OCI-LY3 (cell line): ENCODE measurements at regions not wholly inside any gene's neighbourhood (a gene's known extent, or its start where the extent isn't known, plus 50 kb on each side); places are given as distances from the start of the nearest gene placed in this dataset.

Source experiments
- EZH2phosphoT487 ChIP-seq: fragments of 200-600 bp; shearing (Covaris generic); IDR thresholded peaks from 2 replicates; pipeline ENCODE4 v1.6.1; 2018; ENCODE audit warnings: antibody characterized with exemption, mixed run types, low read depth
- TF ChIP-seq, protein P1 (sequence below): fragments of 200-600, 300-600 bp; sonication (generic); IDR thresholded peaks from 2 replicates; pipeline ENCODE4 v1.5.1; 2014; ENCODE audit warnings: antibody characterized with exemption, low read length, low read depth

DNA sequence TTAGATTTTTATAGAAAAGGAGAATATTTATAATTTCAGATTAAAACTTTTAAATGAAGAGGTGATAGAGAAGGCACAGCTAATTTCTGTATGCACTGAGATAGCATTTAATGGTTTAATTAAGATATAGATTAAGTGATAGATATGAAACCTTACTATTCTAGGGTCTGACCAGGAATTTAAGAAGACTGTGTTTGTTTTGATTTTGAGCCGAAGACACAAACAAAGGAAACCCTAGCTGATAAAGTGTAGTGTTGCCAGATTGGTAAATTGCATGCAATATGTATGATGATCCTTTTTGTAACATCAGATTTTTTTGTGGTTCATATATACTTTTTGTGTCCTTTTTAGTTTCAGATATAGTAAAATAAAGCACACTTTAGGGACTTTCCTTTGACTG, 141.8 kb downstream of the ZPLD1 start:
- TF ChIP-seq, protein P1, sequence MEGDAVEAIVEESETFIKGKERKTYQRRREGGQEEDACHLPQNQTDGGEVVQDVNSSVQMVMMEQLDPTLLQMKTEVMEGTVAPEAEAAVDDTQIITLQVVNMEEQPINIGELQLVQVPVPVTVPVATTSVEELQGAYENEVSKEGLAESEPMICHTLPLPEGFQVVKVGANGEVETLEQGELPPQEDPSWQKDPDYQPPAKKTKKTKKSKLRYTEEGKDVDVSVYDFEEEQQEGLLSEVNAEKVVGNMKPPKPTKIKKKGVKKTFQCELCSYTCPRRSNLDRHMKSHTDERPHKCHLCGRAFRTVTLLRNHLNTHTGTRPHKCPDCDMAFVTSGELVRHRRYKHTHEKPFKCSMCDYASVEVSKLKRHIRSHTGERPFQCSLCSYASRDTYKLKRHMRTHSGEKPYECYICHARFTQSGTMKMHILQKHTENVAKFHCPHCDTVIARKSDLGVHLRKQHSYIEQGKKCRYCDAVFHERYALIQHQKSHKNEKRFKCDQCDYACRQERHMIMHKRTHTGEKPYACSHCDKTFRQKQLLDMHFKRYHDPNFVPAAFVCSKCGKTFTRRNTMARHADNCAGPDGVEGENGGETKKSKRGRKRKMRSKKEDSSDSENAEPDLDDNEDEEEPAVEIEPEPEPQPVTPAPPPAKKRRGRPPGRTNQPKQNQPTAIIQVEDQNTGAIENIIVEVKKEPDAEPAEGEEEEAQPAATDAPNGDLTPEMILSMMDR = no peak
- no peak for TF ChIP-seq EZH2phosphoT487
